CD4-positive, alpha-beta T cell treated with Interleukin-4 for 4 hours (primary cell): ENCODE measurements at regions not wholly inside any gene's neighbourhood (a gene's known extent, or its start where the extent isn't known, plus 50 kb on each side); places are given as distances from the start of the nearest gene placed in this dataset.
A peak's percentile ranks its signal among the peaks of the same experiment; 100 is the strongest.

Experiments
- DNase-seq: peaks from one replicate; pipeline ENCODE4 v3.0.0-alpha.2; 2020

DNA sequence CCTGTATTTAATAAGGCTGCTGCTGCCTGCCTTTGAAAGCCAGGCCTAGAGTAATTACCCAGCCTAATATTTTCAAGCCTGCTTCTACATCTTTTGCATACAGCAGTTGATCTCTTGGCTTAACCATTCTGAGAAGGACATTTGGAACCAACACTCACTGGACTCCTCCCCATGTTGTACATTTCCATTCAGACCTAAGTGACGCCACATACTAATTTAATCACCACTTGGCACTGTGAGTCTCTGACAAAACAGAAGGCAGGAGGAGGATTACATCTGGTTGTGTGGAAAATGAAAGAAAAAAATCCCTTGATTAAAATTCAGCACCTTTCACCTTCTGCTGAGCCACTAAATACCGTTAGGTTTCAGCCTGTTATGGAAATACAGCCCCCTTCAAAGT is 102.2 kb upstream of the ARRDC4 start:
- DNase-seq = no peak

DNA sequence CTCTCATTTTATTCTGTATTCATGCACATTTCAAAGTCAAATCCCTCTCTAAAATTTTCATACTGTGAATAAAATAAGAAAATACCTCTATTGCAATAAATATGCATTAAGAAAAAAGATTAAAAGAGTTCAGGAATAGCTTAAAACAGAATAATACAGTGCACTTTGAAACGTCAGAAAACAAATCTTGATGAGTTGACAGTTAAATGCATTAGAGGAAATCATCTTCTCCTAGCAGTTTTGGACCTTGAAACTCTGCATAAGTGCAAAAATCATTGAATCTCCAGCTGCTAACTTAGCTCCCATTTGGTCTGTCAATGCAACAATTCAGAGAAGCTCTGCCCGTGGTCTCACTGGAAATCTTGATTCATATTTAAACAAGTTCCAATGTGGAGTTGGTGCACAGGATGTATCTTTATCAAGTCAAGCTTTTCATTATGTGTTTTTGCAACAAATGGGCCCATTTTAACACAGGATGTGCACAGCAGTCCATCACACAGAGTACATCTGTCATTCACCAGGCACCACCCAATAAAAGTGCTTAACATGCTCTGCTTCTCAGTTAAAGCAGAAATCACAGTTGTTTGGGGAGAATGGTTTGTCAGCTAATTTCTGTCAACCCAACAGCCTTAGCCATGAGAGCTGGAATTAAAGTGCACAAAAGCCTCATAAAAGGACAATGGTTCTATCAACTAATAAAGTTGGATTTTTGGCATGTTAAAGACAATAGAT is 98.8 kb upstream of the ARRDC4 start:
- DNase-seq = no peak

DNA sequence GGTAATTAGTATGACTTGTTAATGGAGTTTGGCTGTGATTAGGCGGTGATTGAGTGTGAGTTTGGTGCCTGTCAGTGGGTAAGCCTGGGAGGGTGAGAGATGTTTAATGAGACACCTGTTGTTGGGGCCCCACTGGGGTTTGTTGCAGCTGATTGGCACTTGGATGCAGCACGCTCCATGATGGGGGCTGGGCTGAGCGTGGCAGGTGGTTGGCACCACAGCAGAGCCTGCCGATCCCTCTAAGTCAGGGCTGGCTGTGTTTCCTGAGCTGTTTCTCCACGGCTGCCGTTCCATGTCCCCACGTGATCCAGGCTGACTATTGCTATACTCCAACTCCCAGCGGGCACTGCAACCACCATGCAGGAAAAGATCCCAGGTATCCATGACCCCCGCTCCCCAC is 93.5 kb upstream of the ARRDC4 start:
- DNase-seq = no peak

DNA sequence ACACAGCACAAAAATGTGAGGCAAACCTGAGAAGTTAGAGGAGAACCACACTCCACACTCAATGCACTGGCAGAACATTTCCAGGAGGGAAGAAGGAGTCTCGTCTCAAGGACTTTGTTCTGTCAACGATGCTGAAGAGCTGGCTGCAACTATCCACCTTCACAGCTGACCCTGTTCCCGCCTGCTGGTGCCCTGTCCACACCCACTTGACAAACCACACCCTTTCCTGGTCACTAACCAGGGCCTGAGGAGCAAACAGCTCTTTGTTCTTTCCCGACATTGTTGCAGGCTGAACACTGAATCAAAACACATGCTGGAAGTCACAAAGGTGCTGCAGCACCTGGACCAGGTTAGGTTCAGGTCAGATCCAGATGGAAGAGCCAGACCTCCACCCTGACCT is 92.6 kb upstream of the ARRDC4 start:
- no peak for DNase-seq

DNA sequence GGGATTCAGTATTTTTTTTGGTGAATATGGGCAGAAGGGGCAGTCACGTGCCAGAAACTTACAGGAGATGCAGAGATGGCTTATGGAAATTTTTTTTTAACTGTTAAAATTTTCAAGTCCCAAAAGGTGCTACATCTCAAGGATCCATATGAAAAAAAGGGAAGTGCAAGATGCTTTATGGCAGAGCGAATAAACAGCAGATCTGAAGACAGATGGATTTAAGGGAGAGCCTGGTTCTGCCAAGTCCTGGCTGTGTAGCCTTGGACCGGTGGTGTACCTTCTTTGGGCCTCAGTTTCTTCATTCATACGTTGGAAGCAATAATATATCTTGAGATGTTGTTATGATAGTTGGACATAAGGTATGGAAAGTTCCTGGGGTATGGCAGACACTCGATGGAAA is 91.5 kb upstream of the ARRDC4 start:
- DNase-seq = no peak

DNA sequence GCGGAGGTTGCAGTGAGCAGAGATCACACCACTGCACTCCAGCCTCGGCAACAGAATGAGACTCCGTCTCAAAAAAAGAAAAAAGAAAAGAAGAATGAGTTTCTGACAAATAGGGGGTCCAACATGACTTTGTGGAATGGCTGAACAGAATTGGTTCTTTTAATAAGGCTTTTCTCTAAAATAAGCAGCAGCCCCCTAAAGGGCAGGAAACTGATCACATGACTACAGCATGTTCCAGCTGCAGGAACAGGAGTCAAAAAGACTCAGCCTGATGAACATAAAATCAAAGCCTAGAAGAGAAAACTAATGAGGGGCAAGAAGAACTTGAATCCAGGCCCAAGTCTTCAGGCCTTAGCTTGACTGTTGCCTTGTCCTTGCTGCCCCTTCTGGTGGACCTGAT is 89.7 kb upstream of the ARRDC4 start:
- no peak for DNase-seq

DNA sequence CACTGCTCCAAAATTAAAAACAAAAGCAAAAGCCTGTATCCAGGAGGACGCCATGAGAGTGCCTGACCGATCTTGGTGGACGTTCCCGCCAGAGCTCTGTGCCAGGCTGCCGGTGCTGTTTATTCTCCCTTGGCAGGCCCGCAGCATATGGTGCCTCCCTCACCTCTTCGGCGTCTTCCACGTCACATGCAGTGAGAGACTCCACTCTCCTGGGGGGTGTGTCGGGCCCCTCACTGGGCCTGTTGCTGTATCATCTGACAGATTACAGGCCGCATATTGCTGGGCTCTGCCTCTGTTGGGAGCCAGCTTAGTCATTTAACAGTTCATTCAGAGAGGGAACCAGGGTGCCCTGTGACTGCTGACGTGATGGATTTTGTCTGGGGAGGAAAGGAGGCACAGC is 86.4 kb upstream of the ARRDC4 start:
- no peak for DNase-seq

DNA sequence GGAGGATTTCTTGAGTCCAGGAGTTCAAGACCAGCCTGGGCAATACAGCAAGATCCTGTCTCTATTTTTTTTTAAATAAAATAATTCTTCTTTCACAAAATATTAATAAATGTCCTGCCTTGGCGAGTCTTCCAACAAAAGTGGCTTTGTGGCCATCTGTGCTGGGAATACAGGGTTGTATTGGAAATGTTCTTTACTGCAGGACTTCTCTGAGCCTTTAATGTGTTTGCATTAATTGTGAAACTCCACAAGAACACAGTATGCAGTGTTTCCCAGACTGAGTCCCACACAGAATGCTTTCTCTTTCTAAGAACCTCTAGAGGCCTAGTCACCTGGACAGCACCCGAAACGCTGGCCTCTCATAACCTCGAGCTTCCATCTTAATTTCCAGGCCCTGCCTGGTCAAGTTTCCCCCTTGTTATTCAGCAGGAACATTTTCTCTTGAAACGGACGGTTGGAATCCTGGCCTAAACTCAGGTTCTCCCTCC is 85.4 kb upstream of the ARRDC4 start:
- no peak for DNase-seq

DNA sequence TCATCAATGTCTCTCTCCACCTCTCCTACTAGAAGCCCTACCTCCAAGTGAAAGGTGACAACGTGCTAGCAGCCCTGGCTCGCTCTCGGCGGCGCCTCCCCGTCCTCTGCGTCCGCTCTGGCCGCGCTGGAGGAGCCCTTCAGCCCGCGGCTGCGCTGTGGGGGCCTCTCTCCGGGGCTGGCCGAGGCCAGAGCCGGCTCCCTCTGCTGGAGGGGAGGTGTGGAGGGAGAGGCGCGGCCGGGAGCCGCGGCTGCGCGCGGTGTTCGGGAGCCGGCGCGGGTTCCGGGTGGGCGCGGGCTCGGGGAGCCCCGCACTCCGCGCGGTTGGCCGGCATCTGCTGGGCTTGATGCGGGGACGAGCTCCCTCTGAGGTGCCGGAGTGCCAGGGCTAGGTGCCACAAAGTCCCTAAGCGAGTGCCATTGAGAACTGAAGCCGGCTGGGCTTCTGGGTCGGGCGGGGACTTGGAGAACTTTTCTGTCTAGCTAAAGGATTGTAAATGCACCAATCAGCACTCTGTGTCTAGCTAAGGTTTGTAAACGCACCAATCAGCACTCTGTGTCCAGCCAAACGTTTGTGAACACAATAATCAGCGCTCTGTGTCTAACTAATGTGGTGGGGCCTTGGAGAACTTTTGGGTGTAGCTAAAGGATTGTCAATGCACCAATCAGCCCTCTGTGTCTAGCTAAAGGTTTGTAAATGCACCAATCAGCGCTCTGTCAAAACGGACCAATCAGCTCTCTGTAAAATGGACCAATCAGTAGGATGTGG is 84.8 kb upstream of the ARRDC4 start:
- DNase-seq = no peak

DNA sequence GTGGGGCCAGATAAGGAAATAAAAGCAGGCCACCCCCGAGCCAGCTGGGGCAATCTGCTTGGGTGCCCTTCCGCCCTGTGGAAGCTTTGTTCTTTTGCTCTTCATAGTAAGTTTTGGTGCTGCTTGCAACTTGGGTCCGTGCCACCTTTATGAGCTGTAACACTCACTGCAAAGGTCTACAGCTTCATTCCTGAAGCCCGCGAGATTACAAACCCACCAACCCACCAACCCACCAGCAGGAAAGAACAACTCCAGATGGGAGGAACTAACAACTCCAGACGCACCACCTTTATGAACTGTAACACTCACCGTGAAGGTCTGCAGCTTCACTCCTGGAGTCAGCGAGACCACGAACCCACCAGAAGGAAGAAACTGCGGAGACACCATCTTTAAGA is 84.2 kb upstream of the ARRDC4 start:
- no peak for DNase-seq

DNA sequence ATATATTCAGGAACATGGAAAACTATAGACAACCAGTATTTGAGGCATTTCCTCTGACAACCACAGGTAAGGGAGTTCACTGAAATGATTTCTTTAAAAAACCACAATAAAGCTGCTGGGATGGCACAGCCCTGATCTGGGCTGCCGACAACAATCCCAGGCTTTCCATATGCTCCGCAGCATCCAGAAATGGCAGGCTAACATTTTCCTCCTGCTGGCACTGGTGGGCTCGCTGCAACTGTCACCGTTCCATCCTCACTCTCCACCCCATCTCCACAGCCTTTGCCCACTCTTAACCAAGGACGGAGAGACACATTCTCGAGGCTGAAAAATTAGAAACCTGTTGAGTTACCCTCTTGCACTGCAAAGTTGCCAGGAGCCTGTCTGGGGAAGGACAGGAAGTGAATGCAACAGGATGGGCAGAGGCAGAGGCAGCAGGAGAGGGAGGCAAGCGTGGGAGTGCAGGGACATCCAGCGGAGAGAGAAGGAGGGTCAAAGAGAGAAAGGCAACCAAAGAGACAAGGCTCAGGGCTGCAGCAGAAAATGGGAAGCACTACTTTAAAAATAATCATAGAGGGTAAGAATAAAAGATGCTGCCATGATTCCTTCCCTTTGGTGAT is 79.0 kb upstream of the ARRDC4 start:
- DNase-seq = no peak

DNA sequence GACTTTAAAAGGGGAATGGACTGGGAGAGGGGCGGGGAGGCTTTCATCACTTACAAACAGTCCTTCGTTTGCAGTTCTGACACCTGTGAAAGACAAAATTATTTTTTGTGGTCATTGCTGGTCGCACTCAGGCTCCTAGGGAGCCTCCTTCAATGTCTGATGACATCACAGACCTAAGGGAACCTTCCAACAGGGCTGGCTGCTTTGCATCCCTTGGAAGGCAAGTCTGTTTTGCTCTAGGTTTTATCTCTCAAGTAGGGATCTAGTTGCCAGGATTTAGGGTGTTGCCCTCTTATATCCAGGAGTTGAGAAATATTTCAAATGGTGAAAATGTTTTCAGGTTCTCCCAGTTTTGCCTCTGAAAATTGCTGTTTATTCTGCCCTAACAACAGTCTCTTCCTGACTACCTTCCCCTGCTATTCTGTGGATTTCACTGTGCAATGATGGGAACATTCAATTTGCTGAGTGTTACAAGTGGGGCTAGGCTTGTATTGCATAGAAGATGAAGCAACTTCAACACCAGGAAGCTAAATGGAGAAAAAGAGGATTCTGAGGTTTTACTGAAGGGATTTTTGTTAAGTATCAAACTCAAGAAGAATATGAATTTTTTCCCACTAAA is 75.9 kb upstream of the ARRDC4 start:
- DNase-seq = no peak

DNA sequence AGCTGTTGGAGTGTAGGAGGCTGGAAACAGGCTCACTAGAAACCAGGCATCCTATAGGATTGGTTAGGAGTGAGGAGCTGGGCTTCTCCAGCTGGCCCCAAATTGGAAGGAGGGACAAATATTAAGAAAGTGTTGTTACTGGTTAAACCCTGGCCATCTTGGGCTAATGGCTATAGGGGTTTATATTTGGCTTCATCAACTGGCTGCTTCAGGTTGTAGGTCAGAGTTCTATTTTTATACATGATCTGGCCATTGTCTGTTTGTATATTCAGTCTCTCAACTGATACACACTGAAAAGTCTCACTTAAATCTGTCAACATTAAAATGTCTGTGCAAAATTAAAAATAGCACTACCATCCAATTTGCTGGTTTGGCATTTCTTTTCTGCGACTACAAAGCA is 70.2 kb upstream of the ARRDC4 start:
- no peak for DNase-seq

DNA sequence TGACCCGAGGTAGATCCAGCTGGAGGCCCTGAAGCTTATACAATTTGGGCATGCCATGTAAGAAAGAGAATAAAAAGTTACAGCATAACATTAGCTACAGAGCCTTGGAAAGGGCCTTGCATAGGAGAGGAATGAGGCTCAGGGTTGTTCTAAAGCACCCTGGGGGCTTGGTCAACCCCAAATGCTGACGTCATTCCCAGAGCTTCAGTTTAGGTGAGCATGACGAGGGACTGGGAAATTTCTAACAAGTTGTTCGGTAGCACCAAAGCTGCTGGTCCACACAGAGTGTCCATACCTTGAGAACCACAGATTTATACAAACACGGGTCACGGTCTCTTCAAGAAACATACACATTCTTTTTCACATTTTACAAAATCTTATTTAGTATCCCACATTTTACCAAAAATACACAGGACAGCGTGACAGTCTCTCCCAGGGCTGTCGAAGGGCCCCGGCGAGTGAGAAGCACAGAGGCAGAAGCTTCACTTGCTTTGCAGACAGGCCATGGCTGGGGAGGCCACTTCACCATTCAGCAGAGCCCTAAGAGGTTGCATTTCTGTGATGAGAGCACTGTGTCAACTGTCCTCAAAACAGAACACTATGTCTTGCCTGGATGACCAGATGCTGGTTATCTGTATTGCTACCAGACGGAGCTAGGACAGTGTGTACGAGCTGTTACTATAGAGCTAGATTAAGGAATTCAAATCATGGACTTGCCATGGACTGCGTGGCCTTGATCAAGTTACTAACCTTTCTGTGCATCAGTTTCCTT is 68.2 kb upstream of the ARRDC4 start:
- DNase-seq = no peak

DNA sequence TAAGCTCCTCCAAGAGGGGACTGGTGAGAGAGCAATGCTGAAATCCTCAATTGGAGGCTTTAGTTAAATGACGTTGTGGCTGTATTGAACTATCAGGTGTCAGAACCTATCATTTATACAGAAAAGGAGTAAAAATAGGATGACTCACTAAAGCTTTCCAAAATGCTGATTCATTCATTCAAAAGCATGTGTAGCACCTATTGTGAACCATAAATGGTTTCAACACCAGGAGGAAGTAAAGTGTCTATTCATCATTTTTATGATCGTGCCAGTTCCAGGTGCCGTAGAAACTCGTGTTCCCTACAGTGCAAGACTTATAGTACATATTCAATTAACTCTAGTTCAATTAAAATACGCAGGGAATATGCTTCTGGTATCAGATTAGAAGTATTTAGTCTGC is 66.5 kb upstream of the ARRDC4 start:
- no peak for DNase-seq

DNA sequence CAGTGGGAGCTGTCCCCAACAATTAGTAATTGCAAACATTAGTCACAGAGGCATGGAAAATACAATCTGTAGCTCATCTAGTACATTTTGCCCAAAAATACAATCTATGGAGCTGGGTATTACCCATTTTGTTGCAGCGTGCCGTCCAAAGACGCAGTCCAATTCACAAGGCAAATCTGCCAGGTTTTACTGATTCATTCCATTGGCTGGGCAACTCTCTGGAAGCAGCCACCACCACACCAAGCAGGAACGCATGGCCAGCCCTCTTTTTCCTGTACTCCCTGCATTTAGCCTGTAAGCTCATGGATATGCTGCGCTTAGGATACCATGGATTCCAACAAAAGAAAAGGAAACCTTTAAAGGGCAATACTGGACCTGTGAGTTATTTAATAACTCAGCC is 60.5 kb upstream of the ARRDC4 start:
- DNase-seq = no peak

DNA sequence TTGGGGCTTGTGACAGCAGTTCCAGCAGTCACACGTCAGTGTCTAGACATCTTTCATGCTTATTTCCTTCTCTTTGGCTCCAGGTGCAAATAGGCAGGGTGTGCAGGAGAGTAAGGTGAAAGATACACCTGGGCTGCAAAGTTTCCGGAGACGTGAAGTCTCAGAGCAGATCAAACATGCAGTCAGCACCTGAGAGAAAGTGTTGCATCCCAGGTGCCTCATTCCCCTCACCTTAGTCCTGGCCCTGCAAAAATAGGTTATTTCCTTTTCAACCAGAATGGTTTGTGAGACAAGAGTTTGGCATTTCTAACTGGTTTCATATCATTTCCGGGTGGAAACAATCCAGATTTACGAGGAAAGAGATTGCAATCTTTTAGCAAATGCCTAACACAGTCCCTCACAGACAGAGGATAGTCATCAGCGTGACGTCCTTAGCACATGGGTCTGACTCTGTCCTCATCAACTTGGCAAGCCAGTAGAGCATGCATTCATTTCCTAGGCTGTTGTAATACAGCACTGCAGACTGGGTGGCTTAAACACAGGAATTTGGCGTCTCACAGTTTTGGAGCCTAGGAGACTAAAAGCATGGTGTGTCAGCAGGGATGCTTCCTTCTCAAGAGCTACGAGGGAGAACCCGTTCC is 58.2 kb upstream of the ARRDC4 start:
- no peak for DNase-seq

DNA sequence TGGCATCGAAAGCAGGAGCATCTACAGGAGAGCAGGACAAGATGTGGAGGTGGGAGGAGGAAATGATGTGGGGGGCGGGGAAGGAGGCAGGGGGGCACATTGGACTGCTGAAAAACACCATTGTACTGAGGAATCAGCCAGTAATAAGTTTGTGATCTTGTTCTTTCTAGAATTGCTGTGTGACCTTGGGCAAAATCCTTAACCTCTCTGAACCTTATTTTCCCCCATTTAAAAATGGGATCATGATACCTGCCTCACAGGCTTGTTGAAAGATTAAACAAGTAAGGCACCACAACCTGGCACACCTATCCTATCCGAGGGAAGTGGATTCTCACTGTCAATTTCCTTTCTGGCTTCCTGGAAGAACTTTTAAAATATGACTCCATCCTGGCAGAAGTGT is 56.9 kb upstream of the ARRDC4 start:
- no peak for DNase-seq

DNA sequence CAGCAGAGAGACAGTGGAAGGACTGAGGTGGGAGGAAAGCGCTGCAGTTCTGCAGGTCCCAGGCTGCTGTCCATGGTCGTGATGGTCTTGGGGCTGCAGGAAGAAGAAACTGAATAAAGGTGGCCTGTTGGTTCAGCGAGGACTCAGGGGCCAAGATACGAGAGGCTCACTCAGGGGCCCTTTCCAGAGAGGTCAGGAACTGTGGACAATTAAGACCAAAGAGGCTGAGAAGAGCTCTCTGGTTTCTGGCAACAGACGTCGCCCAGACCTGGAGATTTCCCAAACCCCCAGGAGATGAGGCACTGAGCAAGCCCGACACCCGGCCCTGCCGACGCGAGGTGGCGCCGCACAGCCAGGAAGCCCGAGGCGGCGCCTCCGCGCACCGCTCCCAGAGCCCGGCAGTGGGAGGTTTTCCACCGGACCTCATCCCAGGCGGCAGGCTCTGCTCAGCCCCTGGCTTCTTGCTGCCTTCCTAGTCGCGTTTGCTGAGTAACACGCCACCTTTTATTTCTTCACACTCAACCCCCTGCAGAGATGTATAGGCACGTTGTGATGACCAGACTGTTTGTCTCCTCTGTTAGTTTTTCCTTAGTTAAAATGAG is 56.4 kb upstream of the ARRDC4 start:
- DNase-seq = no peak

DNA sequence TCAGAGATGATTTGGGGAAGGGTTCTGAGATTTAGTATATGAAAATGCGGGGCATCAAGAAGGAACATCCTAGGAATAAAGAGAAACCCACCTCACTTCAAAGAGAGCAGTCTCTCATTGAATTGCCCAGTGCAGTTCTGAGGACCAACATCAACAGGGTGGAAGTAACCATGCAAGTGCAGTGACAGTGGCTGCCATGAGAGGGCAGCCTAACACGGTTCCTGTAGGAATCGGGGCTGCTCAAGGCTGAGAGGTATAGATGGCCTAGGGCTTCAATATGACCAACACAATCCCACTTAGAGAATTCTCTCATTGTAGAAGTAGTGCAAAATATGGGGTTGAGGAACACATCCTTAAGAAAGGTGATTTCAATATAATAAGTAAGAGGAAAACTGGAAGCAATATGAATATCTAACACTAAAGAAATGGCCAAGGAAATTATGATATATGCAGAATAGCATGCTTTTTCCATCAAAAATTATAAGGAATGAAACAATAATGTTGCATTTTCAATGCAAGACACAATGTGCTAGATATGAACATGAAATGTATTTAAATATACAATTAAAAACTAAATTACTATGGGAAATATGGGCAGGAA is 51.1 kb upstream of the ARRDC4 start:
- DNase-seq = peak; percentile 30
